IMR-90 (cell line): ENCODE measurements at regions not wholly inside any gene's neighbourhood (a gene's known extent, or its start where the extent isn't known, plus 50 kb on each side); places are given as distances from the start of the nearest gene placed in this dataset.

Experiments
- ATAC-seq: fragments of 200-7000 bp; cut with Tn5 transposase; 2 replicates; pipeline ENCODE4 v1.9.1; 2020; ENCODE audit warnings: low read depth, mild to moderate bottlenecking, moderate library complexity
- BruUV-seq: library from RNA; stranded (reverse); fragments of 400-500 nt; replicated peaks from 2 replicates; lab custom pipeline; 2021; lab: Mats Ljungman, UMichigan
- CTCF ChIA-PET: fragments of 300-600 bp; formaldehyde crosslinking; extraction: SDS; loops from one replicate; lab custom pipeline; 2021; ENCODE audit warnings: antibody characterized with exemption; lab: Yijun Ruan, JAX
- POLR2A ChIA-PET: fragments of 300-600 bp; sonication (Branson Sonifier 250); formaldehyde crosslinking; loops from one replicate; lab custom pipeline; 2022; ENCODE audit warnings: antibody characterized with exemption; ENCODE audit not compliant: unreplicated experiment; lab: Charles Lee
- DNase-seq: peaks from one replicate; pipeline ENCODE4 v3.0.0; 2013
- H2AFZ ChIP-seq: replicated peaks from 2 replicates; pipeline ENCODE3; 2013; ENCODE audit warnings: low read length, mild to moderate bottlenecking; ENCODE audit not compliant: poor library complexity
- H2AK5ac ChIP-seq: 2 replicates; pipeline ENCODE4 v1.6.1; 2013; ENCODE audit warnings: low read depth, low read length, inconsistent platforms
- H2AK9ac ChIP-seq: replicated peaks from 2 replicates; pipeline ENCODE3; 2013; ENCODE audit warnings: mild to moderate bottlenecking, low read depth, low read length, moderate library complexity; ENCODE audit not compliant: poor library complexity
- H2BK120ac ChIP-seq: 2 replicates; pipeline ENCODE4 v1.6.1; 2013; ENCODE audit warnings: low read depth, low read length, inconsistent platforms
- H2BK15ac ChIP-seq: 3 replicates; pipeline ENCODE4 v1.6.1; 2013; ENCODE audit warnings: low read depth, low read length, inconsistent platforms
- H2BK20ac ChIP-seq: 2 replicates; pipeline ENCODE4 v1.6.1; 2013; ENCODE audit warnings: low read depth, mild to moderate bottlenecking, inconsistent platforms, low read length, moderate library complexity
- H2BK5ac ChIP-seq: 2 replicates; pipeline ENCODE4 v1.6.1; 2013; ENCODE audit warnings: mild to moderate bottlenecking, low read depth, low read length, inconsistent platforms; ENCODE audit not compliant: poor library complexity, severe bottlenecking
- H3K14ac ChIP-seq: replicated peaks from 2 replicates; pipeline ENCODE4 v1.6.1; 2013; ENCODE audit warnings: low read depth, low read length, inconsistent platforms
- H3K18ac ChIP-seq: 2 replicates; pipeline ENCODE4 v1.6.1; 2013; ENCODE audit warnings: low read depth, low read length, control low read depth
- H3K23ac ChIP-seq: 2 replicates; pipeline ENCODE4 v1.6.1; 2013; ENCODE audit warnings: low read depth, low read length, inconsistent platforms
- H3K27ac ChIP-seq: 2 replicates; pipeline ENCODE4 v1.5.1; 2013; ENCODE audit warnings: mild to moderate bottlenecking, control low read depth, low read length; ENCODE audit not compliant: insufficient read depth
- H3K27me3 ChIP-seq: 2 replicates; pipeline ENCODE4 v1.6.1; 2013; ENCODE audit warnings: low read length; ENCODE audit not compliant: control insufficient read depth, insufficient read depth
- H3K36me3 ChIP-seq: 2 replicates; pipeline ENCODE4 v1.6.1; 2013; ENCODE audit warnings: low read length, mixed read lengths; ENCODE audit not compliant: control insufficient read depth, insufficient read depth
- H3K4ac ChIP-seq: 2 replicates; pipeline ENCODE4 v1.6.1; 2013; ENCODE audit warnings: low read depth, low read length, inconsistent platforms
- H3K4me1 ChIP-seq: 2 replicates; pipeline ENCODE4 v1.6.1; 2013; ENCODE audit warnings: low read length, mixed read lengths; ENCODE audit not compliant: control insufficient read depth, insufficient read depth
- H3K4me2 ChIP-seq: 2 replicates; pipeline ENCODE4 v1.6.1; 2013; ENCODE audit warnings: low read depth, mild to moderate bottlenecking, control low read depth, low read length, moderate library complexity
- H3K4me3 ChIP-seq: 2 replicates; pipeline ENCODE4 v1.5.1; 2013; ENCODE audit warnings: low read depth, mild to moderate bottlenecking, control low read depth, low read length, moderate library complexity; ENCODE audit not compliant: insufficient read depth
- H3K56ac ChIP-seq: 2 replicates; pipeline ENCODE4 v1.6.1; 2013; ENCODE audit warnings: low read length, inconsistent platforms; ENCODE audit not compliant: insufficient read depth; ENCODE audit errors: extremely low read depth
- H3K79me1 ChIP-seq, 2 experiments: 2 replicates each; pipeline ENCODE4 v1.6.1; 2013; ENCODE audit warnings: low read length in 2 of 2, inconsistent platforms in 1 of 2, low read depth in 1 of 2
- H3K9ac ChIP-seq: 2 replicates; pipeline ENCODE4 v1.6.1; 2013; ENCODE audit warnings: low read depth, low read length, control low read depth
- H3K9me1 ChIP-seq: 2 replicates; pipeline ENCODE4 v1.6.1; 2013; ENCODE audit warnings: low read length, inconsistent platforms; ENCODE audit not compliant: insufficient read depth
- H3K9me3 ChIP-seq: 2 replicates; pipeline ENCODE4 v1.6.1; 2013; ENCODE audit warnings: low read length; ENCODE audit not compliant: control insufficient read depth, insufficient read depth
- H4K20me1 ChIP-seq: 2 replicates; pipeline ENCODE4 v1.6.1; 2013; ENCODE audit warnings: low read length, inconsistent platforms; ENCODE audit not compliant: insufficient read depth
- H4K5ac ChIP-seq: 2 replicates; pipeline ENCODE4 v1.6.1; 2013; ENCODE audit warnings: mild to moderate bottlenecking, low read depth, low read length, control low read depth
- H4K8ac ChIP-seq, 2 experiments: 2 replicates each; pipeline ENCODE4 v1.6.1; 2013; ENCODE audit warnings: low read depth in 2 of 2, low read length in 2 of 2, control low read depth in 1 of 2, inconsistent platforms in 1 of 2
- H4K91ac ChIP-seq: 2 replicates; pipeline ENCODE4 v1.6.1; 2013; ENCODE audit warnings: low read depth, low read length, inconsistent platforms; ENCODE audit not compliant: insufficient read depth
- BHLHE40 ChIP-seq: fragments of 150-350 bp; IDR thresholded peaks from 2 replicates; pipeline ENCODE4 v1.6.1; 2016; ENCODE audit warnings: mild to moderate bottlenecking, low read depth, low read length
- CEBPB ChIP-seq: IDR thresholded peaks from 2 replicates; pipeline ENCODE4 v1.6.1; 2012; ENCODE audit warnings: low read depth, low read length, improper control_type of control experiment
- CHD1 ChIP-seq: IDR thresholded peaks from 2 replicates; pipeline ENCODE4 v1.6.1; 2012; ENCODE audit warnings: low read depth, low read length, improper control_type of control experiment
- ELK1 ChIP-seq: fragments of 150-350 bp; IDR thresholded peaks from 2 replicates; pipeline ENCODE4 v1.6.1; 2016; ENCODE audit warnings: low read depth, mild to moderate bottlenecking, low read length, moderate library complexity, borderline replicate concordance
- FOS ChIP-seq: fragments of 150-350 bp; IDR thresholded peaks from 2 replicates; pipeline ENCODE4 v1.6.1; 2016; ENCODE audit warnings: low read depth, low read length
- MAFK ChIP-seq: IDR thresholded peaks from 2 replicates; pipeline ENCODE4 v1.6.1; 2012; ENCODE audit warnings: low read depth, low read length, improper control_type of control experiment
- MAZ ChIP-seq: IDR thresholded peaks from 2 replicates; pipeline ENCODE4 v1.6.1; 2012; ENCODE audit warnings: low read depth, mild to moderate bottlenecking, low read length, improper control_type of control experiment, moderate library complexity, borderline replicate concordance
- MXI1 ChIP-seq: IDR thresholded peaks from 2 replicates; pipeline ENCODE4 v1.6.1; 2012; ENCODE audit warnings: low read depth, mild to moderate bottlenecking, low read length, moderate library complexity, borderline replicate concordance
- NFE2L2 ChIP-seq: fragments of 150-350 bp; IDR thresholded peaks from 2 replicates; pipeline ENCODE4 v1.6.1; 2016; ENCODE audit warnings: low read depth, mild to moderate bottlenecking, low read length
- POLR2A ChIP-seq: IDR thresholded peaks from 2 replicates; pipeline ENCODE4 v1.6.1; 2012; ENCODE audit warnings: mild to moderate bottlenecking, low read depth, low read length
- RAD21 ChIP-seq: IDR thresholded peaks from 2 replicates; pipeline ENCODE4 v1.6.1; 2012; ENCODE audit warnings: low read length, improper control_type of control experiment
- RCOR1 ChIP-seq: IDR thresholded peaks from 2 replicates; pipeline ENCODE4 v1.6.1; 2012; ENCODE audit warnings: mild to moderate bottlenecking, low read length, improper control_type of control experiment; ENCODE audit not compliant: insufficient replicate concordance
- RFX5 ChIP-seq: IDR thresholded peaks from 2 replicates; pipeline ENCODE4 v1.8.0; 2012; ENCODE audit warnings: low read depth, mild to moderate bottlenecking, low read length, moderate library complexity
- SMC3 ChIP-seq: fragments of 150-350 bp; IDR thresholded peaks from 2 replicates; pipeline ENCODE4 v1.6.1; 2016; ENCODE audit warnings: low read depth, mild to moderate bottlenecking, antibody characterized with exemption, low read length, moderate library complexity
- WGBS, 2 experiments: methylation state at CpG; one replicate each; pipeline versions ENCODE4 v1.1.5 to v1.1.7; 2013; ENCODE audit warnings: missing lambda C conversion rate in 2 of 2; ENCODE audit not compliant: insufficient read length in 1 of 2; ENCODE audit errors: extremely low coverage in 2 of 2; 5-methylcytosine and 5-hydroxymethylcytosine counted together
- dilution Hi-C: fragments of 300-500 bp; cut with HindIII; formaldehyde crosslinking; loops from one replicate; pipeline ENCODE4 v1.14.3; 2018; ENCODE audit warnings: low sequenced_read_pairs; ENCODE audit not compliant: unreplicated experiment
- in situ Hi-C: fragments of 300-500 bp; cut with MboI; formaldehyde crosslinking; loops from 3 replicates; pipeline ENCODE4 v1.14.3; 2019; ENCODE audit warnings: low sequenced_read_pairs, inconsistent platforms, mixed read lengths
- intact Hi-C: fragments of 100-400 bp; cut with micrococcal nuclease; formaldehyde crosslinking; loops from 2 replicates; pipeline ENCODE4 v1.10.0; 2022
- TF ChIP-seq, protein P1 (sequence below): conservative IDR thresholded peaks from 2 replicates; pipeline ENCODE4 v1.5.1; 2012; ENCODE audit warnings: mild to moderate bottlenecking, low read depth, low read length, improper control_type of control experiment
- TF ChIP-seq, protein P2 (sequence below): fragments of 150-350 bp; IDR thresholded peaks from 2 replicates; pipeline ENCODE4 v1.6.1; 2017; ENCODE audit warnings: mild to moderate bottlenecking, antibody characterized with exemption, low read length, low read depth

DNA sequence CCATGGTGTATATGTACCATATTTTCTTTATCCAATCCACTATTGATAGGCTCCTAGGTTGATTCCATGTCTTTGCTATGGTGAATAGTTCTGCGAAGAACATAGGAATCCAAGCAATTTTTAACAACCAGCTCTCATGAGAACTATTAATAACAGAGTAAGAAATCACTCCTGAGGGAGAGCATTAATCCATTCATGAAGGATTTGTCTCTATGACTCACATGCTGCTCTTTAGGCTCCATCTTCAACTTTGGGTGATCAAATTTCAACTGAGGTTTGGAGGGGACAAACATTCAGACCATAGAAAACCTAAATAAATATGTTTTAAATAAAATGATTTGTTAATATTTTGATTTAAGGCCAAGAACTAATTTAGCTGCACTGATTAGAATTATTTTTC, 147.4 kb downstream of the NSUN3 start:
- Histone ChIP-seq H3K4me3 (no peak overlapping the region), H3K14ac (no peak overlapping the region), H2BK20ac (no peak overlapping the region), H2BK5ac (no peak overlapping the region), H3K23ac (no peak overlapping the region), H3K27me3 (no peaks in the 10 kb centered on the region), H2AK9ac (no peak overlapping the region), H4K91ac (no peak overlapping the region), H2BK120ac (no peak overlapping the region), H3K36me3 (no peaks in the 10 kb centered on the region), H3K18ac (no peak overlapping the region), H4K5ac (no peak overlapping the region), H2BK15ac (no peak overlapping the region), H3K4me1 (no peaks in the 10 kb centered on the region), H3K4ac (no peak overlapping the region), H3K4me2 (no peak overlapping the region), H3K9me3 (no peaks in the 10 kb centered on the region), H3K27ac (no peak overlapping the region), H4K20me1 (no peaks in the 10 kb centered on the region), H3K79me1 (no peaks in the 10 kb centered on the region), H2AFZ (no peak overlapping the region), H2AK5ac (no peak overlapping the region), H3K56ac (no peak overlapping the region), H4K8ac (no peak overlapping the region), H3K9ac (no peak overlapping the region), H3K9me1 (no peaks in the 10 kb centered on the region)
- in situ Hi-C loops (no loop called here), dilution Hi-C loops (no loop called here), intact Hi-C loops (no loop called here)
- no peak for DNase-seq
- POLR2A ChIA-PET, result no interaction called here
- ATAC-seq, result no peak
- no CpG with 5 or more reads among the region's 1 CpG for WGBS, 2 experiments
- BruUV-seq, result no TSS peak
- CTCF ChIA-PET, result no interaction called here
- TF ChIP-seq CHD1 (no peak), CEBPB (no peak), FOS (no peak), MAFK (no peak), RAD21 (no peak), RCOR1 (no peak), RFX5 (no peak), SMC3 (no peak), BHLHE40 (no peak), MXI1 (no peak), MAZ (no peak), ELK1 (no peak), NFE2L2 (no peak), POLR2A (no peak)
- TF ChIP-seq, protein P1, sequence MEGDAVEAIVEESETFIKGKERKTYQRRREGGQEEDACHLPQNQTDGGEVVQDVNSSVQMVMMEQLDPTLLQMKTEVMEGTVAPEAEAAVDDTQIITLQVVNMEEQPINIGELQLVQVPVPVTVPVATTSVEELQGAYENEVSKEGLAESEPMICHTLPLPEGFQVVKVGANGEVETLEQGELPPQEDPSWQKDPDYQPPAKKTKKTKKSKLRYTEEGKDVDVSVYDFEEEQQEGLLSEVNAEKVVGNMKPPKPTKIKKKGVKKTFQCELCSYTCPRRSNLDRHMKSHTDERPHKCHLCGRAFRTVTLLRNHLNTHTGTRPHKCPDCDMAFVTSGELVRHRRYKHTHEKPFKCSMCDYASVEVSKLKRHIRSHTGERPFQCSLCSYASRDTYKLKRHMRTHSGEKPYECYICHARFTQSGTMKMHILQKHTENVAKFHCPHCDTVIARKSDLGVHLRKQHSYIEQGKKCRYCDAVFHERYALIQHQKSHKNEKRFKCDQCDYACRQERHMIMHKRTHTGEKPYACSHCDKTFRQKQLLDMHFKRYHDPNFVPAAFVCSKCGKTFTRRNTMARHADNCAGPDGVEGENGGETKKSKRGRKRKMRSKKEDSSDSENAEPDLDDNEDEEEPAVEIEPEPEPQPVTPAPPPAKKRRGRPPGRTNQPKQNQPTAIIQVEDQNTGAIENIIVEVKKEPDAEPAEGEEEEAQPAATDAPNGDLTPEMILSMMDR, result no peak
- TF ChIP-seq, protein P2, sequence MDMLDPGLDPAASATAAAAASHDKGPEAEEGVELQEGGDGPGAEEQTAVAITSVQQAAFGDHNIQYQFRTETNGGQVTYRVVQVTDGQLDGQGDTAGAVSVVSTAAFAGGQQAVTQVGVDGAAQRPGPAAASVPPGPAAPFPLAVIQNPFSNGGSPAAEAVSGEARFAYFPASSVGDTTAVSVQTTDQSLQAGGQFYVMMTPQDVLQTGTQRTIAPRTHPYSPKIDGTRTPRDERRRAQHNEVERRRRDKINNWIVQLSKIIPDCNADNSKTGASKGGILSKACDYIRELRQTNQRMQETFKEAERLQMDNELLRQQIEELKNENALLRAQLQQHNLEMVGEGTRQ, result no peak
